CD4-positive, alpha-beta T cell (primary cell): ENCODE measurements at regions not wholly inside any gene's neighbourhood (a gene's known extent, or its start where the extent isn't known, plus 50 kb on each side); places are given as distances from the start of the nearest gene placed in this dataset.

Experiments
- ATAC-seq: fragments of 200-7000 bp; cut with Tn5 transposase; one replicate; pipeline ENCODE4 v1.10.0; 2022; ENCODE audit warnings: mild to moderate bottlenecking; ENCODE audit not compliant: poor library complexity
- CTCF ChIA-PET: fragments of 350-600 bp; sonication (Branson Sonifier 250); formaldehyde crosslinking; loops from one replicate; lab custom pipeline; 2021; ENCODE audit warnings: antibody characterized with exemption, inconsistent platforms; lab: Charles Lee
- POLR2A ChIA-PET: fragments of 350-600 bp; sonication (Branson Sonifier 250); formaldehyde crosslinking; loops from one replicate; lab custom pipeline; 2021; ENCODE audit warnings: antibody characterized with exemption, inconsistent platforms; lab: Charles Lee
- DNase-seq, 14 experiments: peaks; one replicate each; pipeline ENCODE4 v3.0.0-alpha.2; 2013 to 2020; ENCODE audit warnings: mixed read lengths in 2 of 14
- H3K27ac ChIP-seq, 2 donors: one replicate each; pipeline versions ENCODE4 v1.5.1 to v1.7.0; 2013; ENCODE audit warnings: low read length in 2 of 2, low read depth in 1 of 2, mild to moderate bottlenecking in 1 of 2
- H3K27me3 ChIP-seq, 2 experiments: 1 replicate in 1 of 2; 2 replicates in 1 of 2; pipeline versions ENCODE4 v1.6.1 to v1.7.0; 2013; ENCODE audit warnings: low read length in 2 of 2, control low read depth in 1 of 2, mild to moderate bottlenecking in 1 of 2, moderate library complexity in 1 of 2; ENCODE audit not compliant: insufficient read depth in 2 of 2, control insufficient read depth in 1 of 2
- H3K36me3 ChIP-seq: one replicate; pipeline ENCODE4 v1.6.1; 2013; ENCODE audit warnings: low read length, control low read depth; ENCODE audit not compliant: insufficient read depth
- H3K4me1 ChIP-seq: one replicate; pipeline ENCODE4 v1.6.1; 2013; ENCODE audit warnings: low read length, control low read depth; ENCODE audit not compliant: insufficient read depth
- H3K4me3 ChIP-seq: one replicate; pipeline ENCODE4 v1.5.1; 2013; ENCODE audit warnings: mild to moderate bottlenecking, low read length, moderate library complexity
- H3K9me3 ChIP-seq, 2 experiments: 1 replicate in 1 of 2; 2 replicates in 1 of 2; pipeline versions ENCODE4 v1.6.1 to v1.7.0; 2013; ENCODE audit warnings: low read length in 2 of 2, mild to moderate bottlenecking in 2 of 2, control low read depth in 1 of 2, moderate library complexity in 1 of 2; ENCODE audit not compliant: control insufficient read depth in 1 of 2, insufficient read depth in 1 of 2
- H3K27ac Mint-ChIP-seq: one replicate; pipeline ENCODE4 v1.8.0; 2020; ENCODE audit warnings: mixed read lengths
- H3K27me3 Mint-ChIP-seq: one replicate; pipeline ENCODE4 v1.8.0; 2021; ENCODE audit warnings: mixed read lengths
- H3K36me3 Mint-ChIP-seq: one replicate; pipeline ENCODE4 v1.8.0; 2021; ENCODE audit warnings: low read depth, mixed read lengths
- H3K4me1 Mint-ChIP-seq: one replicate; pipeline ENCODE4 v1.8.0; 2021; ENCODE audit warnings: low read depth, mixed read lengths
- H3K4me3 Mint-ChIP-seq: one replicate; pipeline ENCODE4 v1.8.0; 2020; ENCODE audit warnings: mild to moderate bottlenecking, mixed read lengths
- H3K9me3 Mint-ChIP-seq: one replicate; pipeline ENCODE4 v1.8.0; 2020; ENCODE audit warnings: mixed read lengths
- CTCF ChIP-seq: fragments of 200-600 bp; IDR thresholded peaks from one replicate; pipeline ENCODE4 v1.8.0; 2022; ENCODE audit warnings: antibody characterized with exemption, mild to moderate bottlenecking
- intact Hi-C, 2 experiments: fragments of 100-400 bp; cut with DNase I in 1 of 2; cut with micrococcal nuclease in 1 of 2; formaldehyde crosslinking; loops; one replicate each; pipeline versions ENCODE4 v1.15.1 to v1.9.0; 2023 to 2025; cut with DNase I, micrococcal nuclease

DNA sequence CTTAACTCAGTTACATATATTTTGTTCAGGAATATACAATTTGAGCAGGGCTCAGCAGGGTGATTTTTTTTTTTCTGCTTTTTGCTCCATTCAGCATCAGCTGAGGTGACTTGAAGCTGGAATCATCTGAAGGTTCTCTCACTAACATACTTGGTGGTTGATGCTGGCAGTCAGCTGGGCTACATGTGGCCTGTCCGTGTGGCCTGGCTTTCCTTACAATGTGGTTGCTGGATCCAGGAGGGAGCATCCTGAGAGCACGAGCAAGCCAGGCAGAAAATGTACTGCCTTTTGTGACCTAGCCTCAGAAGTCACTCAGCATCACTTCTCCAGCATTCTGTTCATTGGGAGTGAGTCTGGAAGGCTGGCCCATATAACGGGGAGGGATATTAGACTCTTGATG lies 151.6 kb upstream of the E2F8 start:
- Mint-ChIP-seq H3K4me1 (no peaks in the 10 kb centered on the region), H3K36me3 (no peaks in the 10 kb centered on the region), H3K4me3 (no peak overlapping the region), H3K27me3 (peaks cover 7% of the 10 kb centered on the region), H3K27ac (no peak overlapping the region), H3K9me3 (no peaks in the 10 kb centered on the region)
- Histone ChIP-seq H3K36me3 (no peaks in the 10 kb centered on the region), H3K4me3 (no peak overlapping the region), H3K9me3 (peaks cover 0 to 3% of the 10 kb centered on the region in 2 experiments), H3K4me1 (no peaks in the 10 kb centered on the region), H3K27me3 (peaks cover 0 to 4% of the 10 kb centered on the region in 2 experiments), H3K27ac (no peak overlapping the region)
- TF ChIP-seq CTCF = no peak
- ChIA-PET POLR2A (no interaction called here), CTCF (no interaction called here)
- ATAC-seq (no peak), DNase-seq (no peak)
- intact Hi-C loops = no loop called here

- Mint-ChIP-seq H3K4me1 (no peaks in the 10 kb centered on the region), H3K36me3 (no peaks in the 10 kb centered on the region), H3K27me3 (peaks cover 7% of the 10 kb centered on the region), H3K4me3 (no peak overlapping the region), H3K27ac (no peak overlapping the region), H3K9me3 (no peaks in the 10 kb centered on the region)
- no peaks in the 10 kb centered on the region for H3K4me1 ChIP-seq
- no peaks in the 10 kb centered on the region for H3K36me3 ChIP-seq
- TF ChIP-seq CTCF = no peak
- H3K27ac ChIP-seq = no peak overlapping the region
- ChIA-PET CTCF (no interaction called here), POLR2A (no interaction called here)
- peaks cover 0 to 3% of the 10 kb centered on the region in 2 experiments for H3K9me3 ChIP-seq
- no peak for ATAC-seq
- no peak for DNase-seq
- intact Hi-C loops = no loop called here
- H3K4me3 ChIP-seq = no peak overlapping the region
- H3K27me3 ChIP-seq = peaks cover 0 to 4% of the 10 kb centered on the region in 2 experiments
Measured at GRCh38 chr11:19391652-19392051, 150.9 kb upstream of the E2F8 start.

DNA sequence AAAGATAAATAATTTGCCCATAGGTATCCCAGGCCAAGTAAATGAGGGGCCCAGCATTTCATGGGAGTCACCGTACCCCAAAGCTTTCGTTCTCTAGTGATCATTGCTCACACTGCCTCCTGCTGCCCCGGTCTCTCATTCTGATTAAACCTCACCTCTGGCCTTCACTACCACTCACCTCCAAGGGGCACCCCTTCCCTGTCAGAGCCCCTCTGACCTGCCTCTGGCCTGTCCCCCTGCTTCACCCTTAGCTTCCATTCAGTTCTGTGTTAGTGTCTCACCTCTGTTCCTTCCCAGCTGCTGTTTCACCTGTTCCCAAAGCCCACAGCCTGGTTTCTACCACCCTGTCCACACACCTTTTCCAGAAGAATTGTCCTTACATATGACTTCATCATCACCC lies 150.3 kb upstream of the E2F8 start:
- intact Hi-C loops = no loop called here
- ChIA-PET POLR2A (no interaction called here), CTCF (no interaction called here)
- Histone ChIP-seq H3K27ac (no peak overlapping the region), H3K36me3 (no peaks in the 10 kb centered on the region), H3K4me1 (no peaks in the 10 kb centered on the region), H3K27me3 (peaks cover 0 to 4% of the 10 kb centered on the region in 2 experiments), H3K9me3 (peaks cover 0 to 3% of the 10 kb centered on the region in 2 experiments), H3K4me3 (no peak overlapping the region)
- no peaks in the 10 kb centered on the region for H3K9me3 Mint-ChIP-seq
- no peaks in the 10 kb centered on the region for H3K4me1 Mint-ChIP-seq
- no peaks in the 10 kb centered on the region for H3K36me3 Mint-ChIP-seq
- no peak overlapping the region for H3K4me3 Mint-ChIP-seq
- DNase-seq (no peak), ATAC-seq (no peak)
- H3K27me3 Mint-ChIP-seq = peaks cover 7% of the 10 kb centered on the region
- H3K27ac Mint-ChIP-seq = no peak overlapping the region
- TF ChIP-seq CTCF = no peak
